Uterus (tissue), 3 donors: ENCODE measurements at regions not wholly inside any gene's neighbourhood (a gene's known extent, or its start where the extent isn't known, plus 50 kb on each side); places are given as distances from the start of the nearest gene placed in this dataset.

Experiments
- DNase-seq, 2 donors: peaks; one replicate each; pipeline ENCODE4 v3.0.0-alpha.2; 2019 to 2020
- H3K27ac ChIP-seq, 2 donors: fragments of 200-600 bp; sonication (generic); 1 replicate in 1 of 2; 2 replicates in 1 of 2; pipeline ENCODE4 v1.5.1; 2016 to 2018
- H3K27me3 ChIP-seq, 2 donors: fragments of 200-600 bp; sonication (generic); one replicate each; pipeline ENCODE4 v1.5.1; 2018 to 2019; ENCODE audit warnings: control low read depth in 1 of 2
- H3K36me3 ChIP-seq, 2 donors: fragments of 200-600 bp; sonication (generic); one replicate each; pipeline ENCODE4 v1.5.1; 2019; ENCODE audit warnings: control low read depth in 1 of 2
- H3K4me1 ChIP-seq, 2 donors: fragments of 200-600 bp; sonication (generic); one replicate each; pipeline ENCODE4 v1.5.1; 2018 to 2019; ENCODE audit warnings: control low read depth in 1 of 2
- H3K4me3 ChIP-seq, 2 donors: fragments of 200-600 bp; sonication (generic); 1 replicate in 1 of 2; 2 replicates in 1 of 2; pipeline ENCODE4 v1.5.1; 2018 to 2019; ENCODE audit warnings: mild to moderate bottlenecking in 1 of 2
- H3K9me3 ChIP-seq, 2 donors: fragments of 200-600 bp; sonication (generic); one replicate each; pipeline ENCODE4 v1.5.1; 2019; ENCODE audit warnings: control low read depth in 1 of 2
- CTCF ChIP-seq, 4 experiments: fragments of 200-600 bp in 2 of 4; fragments of 450-650 bp in 2 of 4; sonication (generic) in 2 of 4; IDR thresholded peaks; one replicate each; pipeline ENCODE4 v1.5.1; 2016 to 2019; ENCODE audit warnings: antibody characterized with exemption in 4 of 4, mild to moderate bottlenecking in 2 of 4, moderate library complexity in 1 of 4
- POLR2A ChIP-seq, 2 donors: fragments of 450-650 bp; IDR thresholded peaks; one replicate each; pipeline ENCODE4 v1.6.1; 2016; ENCODE audit warnings: antibody characterized with exemption in 2 of 2, mild to moderate bottlenecking in 1 of 2, moderate library complexity in 1 of 2
- intact Hi-C: fragments of 100-400 bp; cut with DNase I; formaldehyde crosslinking; loops from one replicate; pipeline ENCODE4 v1.15.1; 2023; ENCODE audit warnings: low total_unique reads
- donor health status: DM: yes; HTN: yes; CAD: no.

GRCh38 chr4:104899863-104900262 is 246.8 kb upstream of the TET2 start:
- no peak for DNase-seq
- Histone ChIP-seq H3K4me1 (no peaks in the 10 kb centered on the region), H3K4me3 (no peak overlapping the region), H3K27ac (no peak overlapping the region), H3K27me3 (no peaks in the 10 kb centered on the region), H3K9me3 (no peaks in the 10 kb centered on the region), H3K36me3 (no peaks in the 10 kb centered on the region)
- TF ChIP-seq CTCF (IDR thresholded peaks at IDR 0.05) (no peak), POLR2A (IDR thresholded peaks at IDR 0.05) (no peak)
- intact Hi-C loops = no loop called here

- Histone ChIP-seq H3K27ac (no peak overlapping the region), H3K27me3 (no peaks in the 10 kb centered on the region), H3K4me3 (no peak overlapping the region), H3K36me3 (no peaks in the 10 kb centered on the region), H3K9me3 (no peaks in the 10 kb centered on the region), H3K4me1 (peaks cover 0 to 7% of the 10 kb centered on the region in 2 donors)
- intact Hi-C loops = no loop called here
- no peak for DNase-seq
- TF ChIP-seq CTCF (IDR thresholded peaks at IDR 0.05) = no peak
- TF ChIP-seq POLR2A (IDR thresholded peaks at IDR 0.05) = no peak
These were observed 245.2 kb upstream of the TET2 start for GRCh38 chr4:104901438-104901837.

- intact Hi-C loops = no loop called here
- peaks cover 0 to 7% of the 10 kb centered on the region in 2 donors for H3K4me1 ChIP-seq
These were observed 244.6 kb upstream of the TET2 start for GRCh38 chr4:104901961-104902605.

GRCh38 chr4:104905065-104905464 is 241.6 kb upstream of the TET2 start:
- no peaks in the 10 kb centered on the region for H3K36me3 ChIP-seq
- H3K4me1 ChIP-seq = peaks cover 9 to 15% of the 10 kb centered on the region in 2 donors
- H3K4me3 ChIP-seq = no peak overlapping the region
- TF ChIP-seq POLR2A (IDR thresholded peaks at IDR 0.05) (no peak), CTCF (IDR thresholded peaks at IDR 0.05) (no peak)
- H3K27ac ChIP-seq = no peak overlapping the region
- H3K9me3 ChIP-seq = no peaks in the 10 kb centered on the region
- intact Hi-C loops = no loop called here
- DNase-seq = no peak
- no peaks in the 10 kb centered on the region for H3K27me3 ChIP-seq

More at GRCh38 chr4:104901961-104902605, 244.6 kb upstream of the TET2 start:
- Histone ChIP-seq H3K9me3 (no peaks in the 10 kb centered on the region), H3K27me3 (no peaks in the 10 kb centered on the region), H3K27ac (no peak overlapping the region), H3K4me3 (no peak overlapping the region), H3K36me3 (no peaks in the 10 kb centered on the region)
- TF ChIP-seq CTCF (IDR thresholded peaks at IDR 0.05) (no peak), POLR2A (IDR thresholded peaks at IDR 0.05) (no peak)
- DNase-seq = no peak

GRCh38 chr4:104905546-104905945 is 241.1 kb upstream of the TET2 start:
- H3K4me3 ChIP-seq = no peak overlapping the region
- no peaks in the 10 kb centered on the region for H3K27me3 ChIP-seq
- no peaks in the 10 kb centered on the region for H3K36me3 ChIP-seq
- H3K4me1 ChIP-seq = peaks cover 9 to 15% of the 10 kb centered on the region in 2 donors
- H3K9me3 ChIP-seq = no peaks in the 10 kb centered on the region
- TF ChIP-seq CTCF (IDR thresholded peaks at IDR 0.05) = no peak
- TF ChIP-seq POLR2A (IDR thresholded peaks at IDR 0.05) = no peak
- DNase-seq = no peak
- H3K27ac ChIP-seq = no peak overlapping the region
- intact Hi-C loops = no loop called here
